ENCODE measurements at regions not wholly inside any gene's neighbourhood (a gene's known extent, or its start where the extent isn't known, plus 50 kb on each side); places are given as distances from the start of the nearest gene placed in this dataset.

- H3K36me3 ChIP-seq: no peaks in the 10 kb centered on the region
- intact Hi-C loops (cut with DNase I): no loop called here
- no peaks in the 10 kb centered on the region for H3K9me3 ChIP-seq
- no peak overlapping the region for H3K4me3 ChIP-seq
- no peaks in the 10 kb centered on the region for H3K27me3 ChIP-seq
- no peak for DNase-seq
- no peak overlapping the region for H3K27ac ChIP-seq
- no peak overlapping the region for H3K9ac ChIP-seq (ENCODE audit: low read depth in 2 of 2, low read length in 2 of 2)
- no peaks in the 10 kb centered on the region for H3K4me1 ChIP-seq
- TF ChIP-seq, protein P1, sequence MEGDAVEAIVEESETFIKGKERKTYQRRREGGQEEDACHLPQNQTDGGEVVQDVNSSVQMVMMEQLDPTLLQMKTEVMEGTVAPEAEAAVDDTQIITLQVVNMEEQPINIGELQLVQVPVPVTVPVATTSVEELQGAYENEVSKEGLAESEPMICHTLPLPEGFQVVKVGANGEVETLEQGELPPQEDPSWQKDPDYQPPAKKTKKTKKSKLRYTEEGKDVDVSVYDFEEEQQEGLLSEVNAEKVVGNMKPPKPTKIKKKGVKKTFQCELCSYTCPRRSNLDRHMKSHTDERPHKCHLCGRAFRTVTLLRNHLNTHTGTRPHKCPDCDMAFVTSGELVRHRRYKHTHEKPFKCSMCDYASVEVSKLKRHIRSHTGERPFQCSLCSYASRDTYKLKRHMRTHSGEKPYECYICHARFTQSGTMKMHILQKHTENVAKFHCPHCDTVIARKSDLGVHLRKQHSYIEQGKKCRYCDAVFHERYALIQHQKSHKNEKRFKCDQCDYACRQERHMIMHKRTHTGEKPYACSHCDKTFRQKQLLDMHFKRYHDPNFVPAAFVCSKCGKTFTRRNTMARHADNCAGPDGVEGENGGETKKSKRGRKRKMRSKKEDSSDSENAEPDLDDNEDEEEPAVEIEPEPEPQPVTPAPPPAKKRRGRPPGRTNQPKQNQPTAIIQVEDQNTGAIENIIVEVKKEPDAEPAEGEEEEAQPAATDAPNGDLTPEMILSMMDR (IDR thresholded peaks at IDR 0.05): no peak
Observed at GRCh38 chr15:47411733-47412132, 305.6 kb upstream of the SEMA6D start.

DNA sequence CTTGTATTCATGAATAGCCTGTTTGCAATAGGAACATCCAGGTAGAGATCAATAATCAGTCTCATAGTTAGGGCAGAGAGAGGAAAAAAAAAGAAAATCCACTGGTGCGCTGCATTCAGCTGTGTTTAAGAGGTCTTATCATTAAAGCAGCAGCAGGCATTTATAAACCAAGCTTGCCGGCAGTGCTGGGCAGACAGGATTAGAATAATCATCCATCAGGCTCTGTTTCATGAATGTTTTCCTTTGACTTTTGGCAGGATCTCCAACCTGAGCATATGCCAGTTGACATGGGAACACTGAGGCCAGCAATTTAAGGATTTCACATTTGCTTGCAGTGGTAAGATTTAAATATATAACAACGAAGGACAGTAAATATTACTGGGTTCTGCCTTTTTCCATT, 305.2 kb upstream of the SEMA6D start:
- Histone ChIP-seq H3K36me3 (no peaks in the 10 kb centered on the region), H3K4me1 (no peaks in the 10 kb centered on the region), H3K9me3 (no peaks in the 10 kb centered on the region), H3K27me3 (no peaks in the 10 kb centered on the region), H3K4me3 (no peak overlapping the region), H3K27ac (no peak overlapping the region), H3K9ac (ENCODE audit: low read depth in 2 of 2, low read length in 2 of 2) (no peak overlapping the region)
- DNase-seq: no peak
- intact Hi-C loops (cut with DNase I): no loop called here
- TF ChIP-seq, protein P1 (IDR thresholded peaks at IDR 0.05): no peak

DNA sequence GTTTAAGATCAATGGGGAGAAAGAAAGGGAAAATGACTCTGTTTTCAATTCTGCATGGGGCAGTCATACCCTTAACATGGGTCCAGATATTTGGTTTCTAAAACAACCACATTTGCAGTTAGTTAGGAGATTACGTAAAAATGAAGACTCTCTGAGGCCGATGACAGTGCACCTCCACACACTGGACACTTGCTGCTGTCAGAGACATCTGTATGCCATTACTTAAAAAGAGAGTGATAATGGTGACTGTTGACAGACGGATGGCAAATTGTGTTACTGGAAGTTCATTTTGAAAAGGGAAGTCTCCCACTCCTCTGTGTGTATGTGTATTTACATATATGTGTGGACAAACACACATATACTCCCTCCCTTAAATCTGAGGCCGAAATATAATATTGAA, 304.5 kb upstream of the SEMA6D start:
- no peak for DNase-seq
- intact Hi-C loops (cut with DNase I): no loop called here
- H3K9me3 ChIP-seq: no peaks in the 10 kb centered on the region

DNA sequence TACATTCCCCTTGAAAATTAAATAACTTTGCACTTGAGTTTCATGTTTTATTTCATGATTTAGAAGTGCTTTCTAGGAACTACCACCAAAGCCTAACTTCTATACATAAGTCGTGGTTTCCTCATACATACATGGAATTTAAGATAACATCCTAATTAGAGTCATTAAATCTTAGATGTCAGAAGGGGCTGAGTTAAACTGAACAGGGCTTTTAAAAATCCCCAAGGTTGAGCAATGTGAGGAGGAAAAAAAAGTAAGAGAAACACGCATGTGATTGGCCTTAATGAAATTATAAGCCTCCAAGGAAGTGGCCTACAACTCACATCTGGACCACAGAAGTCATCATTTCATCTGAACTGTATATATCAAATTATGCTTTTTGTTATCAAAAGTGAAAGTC, 303.1 kb upstream of the SEMA6D start:
- H3K9me3 ChIP-seq: no peaks in the 10 kb centered on the region
- no peaks in the 10 kb centered on the region for H3K4me1 ChIP-seq
- no peak overlapping the region for H3K9ac ChIP-seq (ENCODE audit: low read depth in 2 of 2, low read length in 2 of 2)
- DNase-seq: no peak
- no peaks in the 10 kb centered on the region for H3K27me3 ChIP-seq
- H3K4me3 ChIP-seq: no peak overlapping the region
- intact Hi-C loops (cut with DNase I): no loop called here
- H3K27ac ChIP-seq: no peak overlapping the region
- H3K36me3 ChIP-seq: no peaks in the 10 kb centered on the region
- TF ChIP-seq, protein P1 (IDR thresholded peaks at IDR 0.05): no peak

More for the DNA sequence above, 304.5 kb upstream of the SEMA6D start:
- H3K27ac ChIP-seq: no peak overlapping the region
- no peak overlapping the region for H3K4me3 ChIP-seq
- no peaks in the 10 kb centered on the region for H3K27me3 ChIP-seq
- H3K4me1 ChIP-seq: no peaks in the 10 kb centered on the region
- H3K9ac ChIP-seq (ENCODE audit: low read depth in 2 of 2, low read length in 2 of 2): no peak overlapping the region
- TF ChIP-seq, protein P1 (IDR thresholded peaks at IDR 0.05): no peak
- H3K36me3 ChIP-seq: no peaks in the 10 kb centered on the region

DNA sequence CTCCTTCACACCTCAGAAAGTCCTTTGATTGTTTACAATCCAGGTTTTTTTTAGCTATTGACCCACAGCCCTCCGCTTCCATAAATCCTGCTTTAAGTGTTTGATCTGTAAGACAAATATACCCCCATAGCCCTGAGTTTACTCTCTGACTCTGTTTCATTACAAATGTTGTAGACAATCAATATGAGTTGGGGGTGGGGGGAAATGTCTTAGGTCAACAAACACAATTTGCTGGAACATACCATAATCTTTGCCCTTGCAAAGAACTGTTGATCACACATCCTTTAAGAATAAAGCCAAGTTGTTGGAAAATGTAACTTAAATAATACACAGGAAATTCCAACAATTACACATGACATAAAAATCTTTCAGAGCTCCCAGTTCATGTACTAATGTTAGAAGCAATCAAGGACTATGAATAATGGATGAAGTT, 301.8 kb upstream of the SEMA6D start:
- no peaks in the 10 kb centered on the region for H3K36me3 ChIP-seq
- intact Hi-C loops (cut with DNase I): no loop called here
- H3K9me3 ChIP-seq: no peaks in the 10 kb centered on the region
- H3K4me1 ChIP-seq: no peaks in the 10 kb centered on the region
- no peak overlapping the region for H3K4me3 ChIP-seq
- DNase-seq: no peak
- TF ChIP-seq, protein P1 (IDR thresholded peaks at IDR 0.05): no peak
- H3K27me3 ChIP-seq: no peaks in the 10 kb centered on the region
- H3K9ac ChIP-seq (ENCODE audit: low read depth in 2 of 2, low read length in 2 of 2): no peak overlapping the region
- no peak overlapping the region for H3K27ac ChIP-seq

Data from colonic mucosa (tissue), 4 donors.